HEK293 (cell line): ENCODE measurements at regions not wholly inside any gene's neighbourhood (a gene's known extent, or its start where the extent isn't known, plus 50 kb on each side); places are given as distances from the start of the nearest gene placed in this dataset.

Source experiments
- CTCF ChIA-PET: fragments of 350-600 bp; formaldehyde crosslinking; extraction: SDS; loops from one replicate; lab custom pipeline; 2021; ENCODE audit warnings: antibody characterized with exemption; lab: Yijun Ruan, JAX
- POLR2A ChIA-PET: fragments of 300-600 bp; formaldehyde crosslinking; extraction: SDS; loops from one replicate; lab custom pipeline; 2020; ENCODE audit warnings: antibody characterized with exemption, inconsistent platforms; lab: Yijun Ruan, JAX
- H3K27ac ChIP-seq: fragments of 200-500 bp; sonication (Bioruptor generic); 2 replicates; pipeline ENCODE4 v1.5.1; 2014; ENCODE audit warnings: low read depth, low read length, control low read depth, inconsistent platforms; ENCODE audit errors: extremely low read depth
- H3K36me3 ChIP-seq, 2 experiments: fragments of 200-500 bp in 1 of 2; sonication (Bioruptor generic) in 1 of 2; 1 replicate in 1 of 2; 2 replicates in 1 of 2; pipeline ENCODE4 v1.5.1; 2014 to 2017; ENCODE audit warnings: inconsistent platforms in 2 of 2, low read length in 2 of 2; ENCODE audit not compliant: control insufficient read depth in 2 of 2, insufficient read depth in 1 of 2
- H3K4me1 ChIP-seq: fragments of 200-500 bp; sonication (Bioruptor generic); 2 replicates; pipeline ENCODE4 v1.5.1; 2014; ENCODE audit warnings: mild to moderate bottlenecking, low read length, inconsistent platforms; ENCODE audit not compliant: control insufficient read depth, insufficient read depth
- H3K4me3 ChIP-seq: 2 replicates; pipeline ENCODE4 v1.5.1; 2011; ENCODE audit warnings: low read depth, mild to moderate bottlenecking, control low read depth, low read length, moderate library complexity
- H3K9me3 ChIP-seq: fragments of 200-500 bp; sonication (Bioruptor generic); 2 replicates; pipeline ENCODE4 v1.5.1; 2014; ENCODE audit warnings: low read depth, low read length, inconsistent platforms; ENCODE audit not compliant: control insufficient read depth, insufficient read depth
- FEZF1 ChIP-seq: fragments of 450-650 bp; formaldehyde crosslinking; IDR thresholded peaks from 2 replicates; pipeline ENCODE4 v1.5.1; 2016; ENCODE audit warnings: missing biosample characterization, missing genetic modification characterization
- GLIS2 ChIP-seq: fragments of 450-650 bp; formaldehyde crosslinking; IDR thresholded peaks from 2 replicates; pipeline ENCODE4 v1.5.1; 2016; ENCODE audit warnings: missing biosample characterization, missing genetic modification characterization
- HOXD13 ChIP-seq: sonication (generic); formaldehyde crosslinking; IDR thresholded peaks from 2 replicates; pipeline ENCODE4 v1.8.0; 2022; ENCODE audit warnings: missing genetic modification reagents, borderline replicate concordance
- KLF9 ChIP-seq: fragments of 450-650 bp; formaldehyde crosslinking; IDR thresholded peaks from 2 replicates; pipeline ENCODE4 v1.5.1; 2016; ENCODE audit warnings: missing biosample characterization, missing genetic modification characterization, low read depth
- OVOL3 ChIP-seq: fragments of 450-650 bp; formaldehyde crosslinking; IDR thresholded peaks from 2 replicates; pipeline ENCODE4 v1.5.1; 2016; ENCODE audit warnings: missing biosample characterization, missing genetic modification characterization
- PRDM10 ChIP-seq: fragments of 450-650 bp; formaldehyde crosslinking; IDR thresholded peaks from 2 replicates; pipeline ENCODE4 v1.5.1; 2016; ENCODE audit warnings: missing biosample characterization, missing genetic modification characterization
- SP3 ChIP-seq: fragments of 450-650 bp; formaldehyde crosslinking; IDR thresholded peaks from 2 replicates; pipeline ENCODE4 v1.5.1; 2016; ENCODE audit warnings: missing biosample characterization, missing genetic modification characterization
- TRIM28 ChIP-seq: IDR thresholded peaks from 2 replicates; pipeline ENCODE4 v1.6.1; 2011; ENCODE audit warnings: low read length, control low read depth, borderline replicate concordance
- ZBTB7A ChIP-seq: fragments of 450-650 bp; formaldehyde crosslinking; IDR thresholded peaks from 2 replicates; pipeline ENCODE4 v1.5.1; 2016; ENCODE audit warnings: low read depth, missing biosample characterization, missing genetic modification characterization
- ZFHX2 ChIP-seq: fragments of 450-650 bp; formaldehyde crosslinking; conservative IDR thresholded peaks from 2 replicates; pipeline ENCODE4 v1.5.1; 2016; ENCODE audit warnings: missing biosample characterization, missing genetic modification characterization
- ZFP3 ChIP-seq: fragments of 450-650 bp; formaldehyde crosslinking; IDR thresholded peaks from 2 replicates; pipeline ENCODE4 v1.5.1; 2016; ENCODE audit warnings: low read depth, missing biosample characterization, missing genetic modification characterization
- ZNF155 ChIP-seq: fragments of 450-650 bp; formaldehyde crosslinking; IDR thresholded peaks from 2 replicates; pipeline ENCODE4 v1.5.1; 2016; ENCODE audit warnings: missing biosample characterization, missing genetic modification characterization
- ZNF18 ChIP-seq: fragments of 450-650 bp; formaldehyde crosslinking; IDR thresholded peaks from 2 replicates; pipeline ENCODE4 v1.5.1; 2016; ENCODE audit warnings: missing biosample characterization, missing genetic modification characterization
- ZNF239 ChIP-seq: fragments of 450-650 bp; formaldehyde crosslinking; IDR thresholded peaks from 2 replicates; pipeline ENCODE4 v1.5.1; 2016; ENCODE audit warnings: missing biosample characterization, missing genetic modification characterization
- ZNF302 ChIP-seq: fragments of 450-650 bp; formaldehyde crosslinking; IDR thresholded peaks from 2 replicates; pipeline ENCODE4 v1.5.1; 2016; ENCODE audit warnings: missing biosample characterization, missing genetic modification characterization, low read depth
- ZNF324 ChIP-seq: fragments of 450-650 bp; formaldehyde crosslinking; IDR thresholded peaks from 2 replicates; pipeline ENCODE4 v1.5.1; 2016; ENCODE audit warnings: missing biosample characterization, missing genetic modification characterization
- ZNF362 ChIP-seq: fragments of 450-650 bp; formaldehyde crosslinking; IDR thresholded peaks from 2 replicates; pipeline ENCODE4 v1.5.1; 2016; ENCODE audit warnings: missing biosample characterization, missing genetic modification characterization
- ZNF514 ChIP-seq: fragments of 450-650 bp; formaldehyde crosslinking; IDR thresholded peaks from 2 replicates; pipeline ENCODE4 v1.5.1; 2016; ENCODE audit warnings: missing biosample characterization, missing genetic modification characterization
- ZNF776 ChIP-seq: fragments of 450-650 bp; formaldehyde crosslinking; IDR thresholded peaks from 2 replicates; pipeline ENCODE4 v1.5.0; 2017; ENCODE audit warnings: missing biosample characterization, missing genetic modification characterization, borderline replicate concordance
- ZNF843 ChIP-seq: fragments of 450-650 bp; formaldehyde crosslinking; IDR thresholded peaks from 2 replicates; pipeline ENCODE4 v1.5.1; 2016; ENCODE audit warnings: missing biosample characterization, missing genetic modification characterization
- TF ChIP-seq, protein P1 (sequence below): fragments of 450-650 bp; formaldehyde crosslinking; IDR thresholded peaks from 2 replicates; pipeline ENCODE4 v1.5.1; 2017; ENCODE audit warnings: missing biosample characterization, missing genetic modification characterization

- TF ChIP-seq PRDM10 (tag by site-specific recombination) (no peak), ZNF324 (tag by site-specific recombination) (no peak), ZFHX2 (tag by site-specific recombination) (no peak), ZNF155 (tag by site-specific recombination) (no peak), ZNF514 (no peak), SP3 (tag by site-specific recombination) (no peak), ZNF18 (tag by site-specific recombination) (no peak), TRIM28 (no peak), FEZF1 (tag by site-specific recombination) (no peak), ZNF239 (no peak), ZNF302 (tag by site-specific recombination) (no peak), ZNF362 (tag by site-specific recombination) (no peak)
- TF ChIP-seq, protein P1, sequence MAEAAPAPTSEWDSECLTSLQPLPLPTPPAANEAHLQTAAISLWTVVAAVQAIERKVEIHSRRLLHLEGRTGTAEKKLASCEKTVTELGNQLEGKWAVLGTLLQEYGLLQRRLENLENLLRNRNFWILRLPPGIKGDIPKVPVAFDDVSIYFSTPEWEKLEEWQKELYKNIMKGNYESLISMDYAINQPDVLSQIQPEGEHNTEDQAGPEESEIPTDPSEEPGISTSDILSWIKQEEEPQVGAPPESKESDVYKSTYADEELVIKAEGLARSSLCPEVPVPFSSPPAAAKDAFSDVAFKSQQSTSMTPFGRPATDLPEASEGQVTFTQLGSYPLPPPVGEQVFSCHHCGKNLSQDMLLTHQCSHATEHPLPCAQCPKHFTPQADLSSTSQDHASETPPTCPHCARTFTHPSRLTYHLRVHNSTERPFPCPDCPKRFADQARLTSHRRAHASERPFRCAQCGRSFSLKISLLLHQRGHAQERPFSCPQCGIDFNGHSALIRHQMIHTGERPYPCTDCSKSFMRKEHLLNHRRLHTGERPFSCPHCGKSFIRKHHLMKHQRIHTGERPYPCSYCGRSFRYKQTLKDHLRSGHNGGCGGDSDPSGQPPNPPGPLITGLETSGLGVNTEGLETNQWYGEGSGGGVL (tag by site-specific recombination), result no peak
These were observed 1026.4 kb upstream of the ADGRL3 start (continued) for GRCh38 chr4:60173718-60174117.

DNA sequence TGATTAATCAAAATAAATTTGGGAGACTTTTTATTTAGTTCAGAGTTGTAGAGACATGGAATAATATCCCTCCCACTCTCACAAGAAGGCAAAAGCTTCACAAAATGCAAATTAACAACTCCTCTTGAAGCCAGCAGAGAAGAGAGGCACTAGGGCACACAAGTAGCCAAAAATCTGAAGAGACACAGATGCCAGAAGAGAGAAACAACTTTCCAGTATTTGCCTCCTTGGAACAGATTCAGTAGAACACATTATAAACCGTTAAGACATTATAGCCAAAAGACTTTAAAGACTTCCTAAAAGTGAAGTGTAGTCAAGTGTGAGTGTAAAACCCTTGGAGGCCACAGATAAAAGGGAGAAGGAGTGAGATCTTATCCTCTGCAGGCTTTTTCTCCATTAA is 1024.9 kb upstream of the ADGRL3 start:
- Histone ChIP-seq H3K27ac (no peak overlapping the region), H3K36me3 (no peaks in the 10 kb centered on the region), H3K4me3 (no peak overlapping the region), H3K4me1 (no peaks in the 10 kb centered on the region), H3K9me3 (no peaks in the 10 kb centered on the region)
- TF ChIP-seq KLF9 (tag by site-specific recombination), result no peak
- no peak for TF ChIP-seq GLIS2 (tag by site-specific recombination)
- no peak for TF ChIP-seq ZNF776 (tag by site-specific recombination)
- TF ChIP-seq OVOL3 (tag by site-specific recombination), result no peak
- TF ChIP-seq ZBTB7A (tag by site-specific recombination), result no peak
- TF ChIP-seq HOXD13 (CRISPR knock-in tag), result no peak
- no peak for TF ChIP-seq ZNF843 (tag by site-specific recombination)
- TF ChIP-seq ZFP3, result no peak
- ChIA-PET POLR2A (no interaction called here), CTCF (no interaction called here)
